PC-3 (cell line): ENCODE measurements at regions not wholly inside any gene's neighbourhood (a gene's known extent, or its start where the extent isn't known, plus 50 kb on each side); places are given as distances from the start of the nearest gene placed in this dataset.

ENCODE experiments used
- EZH2phosphoT487 ChIP-seq: fragments of 300-600 bp; sonication (generic); IDR thresholded peaks from 2 replicates; pipeline ENCODE4 v1.6.1; 2018; ENCODE audit warnings: mild to moderate bottlenecking, antibody characterized with exemption, low read length, borderline replicate concordance
- TF ChIP-seq, protein P1 (sequence below): fragments of 300-600 bp; sonication (generic); conservative IDR thresholded peaks from 2 replicates; pipeline ENCODE4 v1.5.1; 2017; ENCODE audit warnings: antibody characterized with exemption, low read depth, mild to moderate bottlenecking, low read length

DNA sequence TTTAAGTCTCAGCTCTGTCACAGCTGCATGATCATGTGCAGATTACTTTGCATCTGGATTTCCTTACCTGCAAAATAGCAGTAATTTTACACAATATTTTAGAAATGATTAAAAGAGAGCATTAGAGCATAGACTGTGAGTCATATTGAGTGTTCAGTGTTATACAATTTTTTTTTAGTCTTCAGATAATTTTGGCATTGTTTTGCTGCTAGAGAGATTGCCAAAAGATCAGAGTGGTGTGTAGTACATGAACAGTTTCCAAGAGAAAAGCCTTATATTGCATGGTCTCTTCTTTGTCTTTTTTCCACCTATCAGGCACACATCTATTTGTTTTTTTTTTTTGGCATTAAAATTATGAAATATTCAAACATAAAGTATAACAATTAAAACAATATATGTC lies 209.6 kb upstream of the TLL1 start:
- TF ChIP-seq, protein P1, sequence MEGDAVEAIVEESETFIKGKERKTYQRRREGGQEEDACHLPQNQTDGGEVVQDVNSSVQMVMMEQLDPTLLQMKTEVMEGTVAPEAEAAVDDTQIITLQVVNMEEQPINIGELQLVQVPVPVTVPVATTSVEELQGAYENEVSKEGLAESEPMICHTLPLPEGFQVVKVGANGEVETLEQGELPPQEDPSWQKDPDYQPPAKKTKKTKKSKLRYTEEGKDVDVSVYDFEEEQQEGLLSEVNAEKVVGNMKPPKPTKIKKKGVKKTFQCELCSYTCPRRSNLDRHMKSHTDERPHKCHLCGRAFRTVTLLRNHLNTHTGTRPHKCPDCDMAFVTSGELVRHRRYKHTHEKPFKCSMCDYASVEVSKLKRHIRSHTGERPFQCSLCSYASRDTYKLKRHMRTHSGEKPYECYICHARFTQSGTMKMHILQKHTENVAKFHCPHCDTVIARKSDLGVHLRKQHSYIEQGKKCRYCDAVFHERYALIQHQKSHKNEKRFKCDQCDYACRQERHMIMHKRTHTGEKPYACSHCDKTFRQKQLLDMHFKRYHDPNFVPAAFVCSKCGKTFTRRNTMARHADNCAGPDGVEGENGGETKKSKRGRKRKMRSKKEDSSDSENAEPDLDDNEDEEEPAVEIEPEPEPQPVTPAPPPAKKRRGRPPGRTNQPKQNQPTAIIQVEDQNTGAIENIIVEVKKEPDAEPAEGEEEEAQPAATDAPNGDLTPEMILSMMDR, result no peak
- no peak for TF ChIP-seq EZH2phosphoT487
